ENCODE measurements at regions not wholly inside any gene's neighbourhood (a gene's known extent, or its start where the extent isn't known, plus 50 kb on each side); places are given as distances from the start of the nearest gene placed in this dataset.

- Mint-ChIP-seq H3K4me3 (ENCODE audit: low read depth, unreplicated experiment) (no peak overlapping the region), H3K36me3 (ENCODE audit: insufficient read depth, unreplicated experiment) (no peaks in the 10 kb centered on the region), H3K9me3 (ENCODE audit: low read depth, unreplicated experiment) (peaks cover 2% of the 10 kb centered on the region), H3K27me3 (ENCODE audit: unreplicated experiment) (no peaks in the 10 kb centered on the region), H3K4me1 (ENCODE audit: low read depth, unreplicated experiment) (no peaks in the 10 kb centered on the region), H3K27ac (ENCODE audit: unreplicated experiment) (no peak overlapping the region)
- CTCF ChIA-PET, result no interaction called here
- TF ChIP-seq CTCF (IDR thresholded peaks at IDR 0.05; ENCODE audit: unreplicated experiment), result no peak
- DNase-seq, result no peak
- no TSS peak for BruUV-seq (replicated peaks)
- intact Hi-C loops (cut with micrococcal nuclease; ENCODE audit: unreplicated experiment), result no loop called here
These were observed 462.2 kb upstream of the TMPO start for GRCh38 chr12:98053202-98053601.

- Mint-ChIP-seq H3K9me3 (ENCODE audit: low read depth, unreplicated experiment) (no peaks in the 10 kb centered on the region), H3K4me1 (ENCODE audit: low read depth, unreplicated experiment) (no peaks in the 10 kb centered on the region), H3K36me3 (ENCODE audit: insufficient read depth, unreplicated experiment) (no peaks in the 10 kb centered on the region), H3K4me3 (ENCODE audit: low read depth, unreplicated experiment) (no peak overlapping the region), H3K27me3 (ENCODE audit: unreplicated experiment) (no peaks in the 10 kb centered on the region), H3K27ac (ENCODE audit: unreplicated experiment) (no peak overlapping the region)
- no peak for DNase-seq
- intact Hi-C loops (cut with micrococcal nuclease; ENCODE audit: unreplicated experiment), result no loop called here
- BruUV-seq (replicated peaks), result no TSS peak
- no peak for TF ChIP-seq CTCF (IDR thresholded peaks at IDR 0.05; ENCODE audit: unreplicated experiment)
- CTCF ChIA-PET, result interaction anchor here (0.5 to 0.9 kb wide), 2 partner anchors 69 to 644 kb away, joined by 3 to 5 read pairs; no protein-coding TSS in a partner anchor
These were observed 457.7 kb upstream of the TMPO start for GRCh38 chr12:98057701-98058100.

- BruUV-seq (replicated peaks), result no TSS peak
These were observed 457.2 kb upstream of the TMPO start for GRCh38 chr12:98058213-98058612.

GRCh38 chr12:98058838-98059237, 456.6 kb upstream of the TMPO start:
- Mint-ChIP-seq H3K27me3 (ENCODE audit: unreplicated experiment) (peaks cover 9% of the 10 kb centered on the region), H3K36me3 (ENCODE audit: insufficient read depth, unreplicated experiment) (no peaks in the 10 kb centered on the region), H3K4me1 (ENCODE audit: low read depth, unreplicated experiment) (no peaks in the 10 kb centered on the region), H3K9me3 (ENCODE audit: low read depth, unreplicated experiment) (no peaks in the 10 kb centered on the region), H3K4me3 (ENCODE audit: low read depth, unreplicated experiment) (no peak overlapping the region), H3K27ac (ENCODE audit: unreplicated experiment) (no peak overlapping the region)
- TF ChIP-seq CTCF (IDR thresholded peaks at IDR 0.05; ENCODE audit: unreplicated experiment), result no peak
- CTCF ChIA-PET, result no interaction called here
- no TSS peak for BruUV-seq (replicated peaks)
- intact Hi-C loops (cut with micrococcal nuclease; ENCODE audit: unreplicated experiment), result no loop called here
- no peak for DNase-seq

More at GRCh38 chr12:98058213-98058612, 457.2 kb upstream of the TMPO start:
- no peak overlapping the region for H3K4me3 Mint-ChIP-seq (ENCODE audit: low read depth, unreplicated experiment)
- no peak for DNase-seq
- no peaks in the 10 kb centered on the region for H3K9me3 Mint-ChIP-seq (ENCODE audit: low read depth, unreplicated experiment)
- no peak for TF ChIP-seq CTCF (IDR thresholded peaks at IDR 0.05; ENCODE audit: unreplicated experiment)
- H3K27ac Mint-ChIP-seq (ENCODE audit: unreplicated experiment), result no peak overlapping the region
- intact Hi-C loops (cut with micrococcal nuclease; ENCODE audit: unreplicated experiment), result no loop called here
- H3K36me3 Mint-ChIP-seq (ENCODE audit: insufficient read depth, unreplicated experiment), result no peaks in the 10 kb centered on the region
- peaks cover 3% of the 10 kb centered on the region for H3K27me3 Mint-ChIP-seq (ENCODE audit: unreplicated experiment)
- CTCF ChIA-PET, result interaction anchor here (0.5 kb wide), 1 partner anchor 645 kb away, joined by 5 read pairs; no protein-coding TSS in a partner anchor
- H3K4me1 Mint-ChIP-seq (ENCODE audit: low read depth, unreplicated experiment), result no peaks in the 10 kb centered on the region
